HG02759 (cell line): ENCODE measurements at regions not wholly inside any gene's neighbourhood (a gene's known extent, or its start where the extent isn't known, plus 50 kb on each side); places are given as distances from the start of the nearest gene placed in this dataset.

Experiments used
- ATAC-seq: cut with Tn5 transposase; IDR thresholded peaks from one replicate; pipeline ENCODE4 v1.9.1; 2021; ENCODE audit warnings: mild to moderate bottlenecking, moderate library complexity; ENCODE audit not compliant: unreplicated experiment

DNA sequence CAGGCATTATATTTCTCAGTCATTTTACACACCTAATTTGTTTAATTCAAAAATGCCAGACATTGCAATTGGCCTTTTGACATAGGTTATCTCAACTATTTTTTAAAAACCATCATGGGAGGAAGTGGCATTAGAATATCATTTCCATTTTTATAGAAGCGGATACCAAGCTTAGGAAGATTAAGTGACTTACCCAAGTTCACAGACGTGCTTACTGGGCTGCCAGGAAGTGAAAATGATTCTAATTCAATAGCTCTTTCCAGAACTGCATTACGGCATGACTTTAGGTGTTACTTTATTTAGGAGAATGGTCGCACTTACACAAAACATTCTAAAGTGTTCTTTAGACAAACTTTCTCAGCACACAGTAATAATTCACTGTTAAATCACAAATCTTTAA lies 231.9 kb downstream of the KLF12 start:
- ATAC-seq = no peak

DNA sequence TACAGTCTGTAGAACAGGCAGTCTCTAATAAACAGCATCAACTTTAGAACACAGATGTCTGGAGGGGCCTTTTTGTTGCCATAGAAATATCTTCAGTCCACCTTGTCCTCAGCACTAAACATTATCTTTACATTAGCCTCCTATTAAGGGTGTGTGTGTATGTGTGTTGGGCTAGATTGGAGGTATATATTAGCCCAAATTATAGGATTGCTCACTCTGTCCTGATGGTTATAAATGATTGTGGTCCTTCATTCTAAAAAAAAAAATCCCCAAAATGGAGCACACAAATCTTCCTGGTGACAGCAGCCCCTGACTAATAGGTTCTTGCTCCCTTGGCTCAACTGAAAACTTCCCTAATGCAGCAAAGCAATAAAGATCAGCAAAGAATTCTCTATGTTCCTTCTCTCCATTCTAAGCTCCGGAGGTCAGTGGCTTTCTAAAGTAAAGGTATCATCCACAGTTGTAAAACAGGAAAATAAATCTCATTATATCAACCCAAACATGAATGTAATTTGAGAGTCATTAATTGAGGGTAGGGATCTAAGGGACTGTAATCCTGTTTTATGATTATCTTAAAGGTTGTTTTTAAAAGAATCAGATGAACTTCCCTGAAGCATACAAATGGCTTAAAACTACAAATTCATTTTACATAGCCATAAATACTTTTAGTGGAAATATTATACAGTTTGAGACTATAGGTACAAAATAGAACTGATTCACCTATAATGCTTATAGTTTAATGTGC lies 232.7 kb downstream of the KLF12 start:
- ATAC-seq = no peak

- no peak for ATAC-seq
Measured at GRCh38 chr13:73900591-73900990, 233.6 kb downstream of the KLF12 start.

GRCh38 chr13:73898899-73899298 lies 235.3 kb downstream of the KLF12 start:
- ATAC-seq = no peak

- ATAC-seq = no peak
Measured at GRCh38 chr13:73898276-73898675, 235.9 kb downstream of the KLF12 start.

GRCh38 chr13:73894995-73895571 lies 239.1 kb downstream of the KLF12 start:
- ATAC-seq = no peak

- no peak for ATAC-seq
Measured at GRCh38 chr13:73893833-73894232, 240.4 kb downstream of the KLF12 start.

DNA sequence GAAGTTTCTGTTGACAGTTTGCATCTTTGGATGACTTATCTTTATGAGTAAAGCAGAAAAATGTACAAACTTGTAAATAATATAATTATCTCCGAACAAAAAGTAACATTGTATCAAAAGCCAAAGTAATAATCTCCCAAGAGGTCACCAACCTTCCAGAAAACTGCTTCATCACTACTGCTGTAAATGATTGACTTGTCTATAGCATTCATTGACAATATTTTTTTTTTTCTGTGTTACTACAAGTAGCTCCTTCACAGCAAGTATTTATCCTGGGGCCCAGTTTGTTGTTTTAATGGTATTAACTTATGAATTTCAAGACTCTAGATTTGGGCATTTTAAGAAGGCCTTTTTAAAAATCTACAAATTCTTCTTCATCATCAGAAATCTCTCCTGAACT lies 242.4 kb downstream of the KLF12 start:
- no peak for ATAC-seq

GRCh38 chr13:73883162-73883561 lies 251.0 kb downstream of the KLF12 start:
- no peak for ATAC-seq

GRCh38 chr13:73880365-73880764 lies 253.8 kb downstream of the KLF12 start:
- no peak for ATAC-seq

- no peak for ATAC-seq
Measured at GRCh38 chr13:73879346-73880015, 254.7 kb downstream of the KLF12 start.

- no peak for ATAC-seq
Measured at GRCh38 chr13:73877399-73877798, 256.8 kb downstream of the KLF12 start.

DNA sequence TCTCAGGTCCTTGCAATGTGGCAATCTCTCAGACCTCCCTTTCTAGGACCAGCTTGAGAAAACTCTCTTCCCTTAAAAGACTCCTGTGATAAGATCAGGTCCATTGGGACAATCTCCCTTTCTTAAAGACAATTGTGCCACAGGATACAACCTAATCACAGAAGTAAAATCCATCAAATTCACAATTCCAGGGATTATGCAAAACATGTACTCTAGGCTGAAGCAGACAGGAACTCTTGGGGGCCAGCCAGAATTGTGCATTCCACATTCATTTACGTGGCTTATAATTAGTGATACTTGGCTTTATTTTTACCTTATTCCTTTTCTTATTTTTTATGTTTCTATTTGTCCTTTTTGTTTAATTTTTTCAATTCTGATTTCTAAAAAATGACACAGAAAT lies 257.9 kb downstream of the KLF12 start:
- ATAC-seq = no peak

- ATAC-seq = no peak
Measured at GRCh38 chr13:73873940-73874830, 260.0 kb downstream of the KLF12 start.

DNA sequence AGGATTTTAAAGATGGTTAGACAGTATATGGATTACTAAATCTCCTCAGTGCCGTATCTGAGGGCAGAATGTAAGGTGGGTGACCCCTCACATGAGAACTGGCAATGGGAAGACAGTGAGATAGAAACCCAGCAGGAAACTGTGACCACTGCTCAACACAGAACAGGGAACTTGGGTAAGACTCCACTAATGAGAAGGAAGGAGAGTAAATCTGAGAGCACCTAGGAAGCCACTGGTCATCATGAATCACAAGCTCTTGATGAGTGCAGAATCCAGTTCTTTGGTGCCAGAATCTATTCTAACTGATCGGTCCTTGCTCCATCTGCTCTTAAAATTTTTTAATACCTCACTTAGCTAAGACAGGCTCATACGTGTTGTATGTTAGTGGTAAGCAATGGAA lies 261.8 kb downstream of the KLF12 start:
- no peak for ATAC-seq

GRCh38 chr13:73870970-73871935 lies 263.0 kb downstream of the KLF12 start:
- no peak for ATAC-seq

DNA sequence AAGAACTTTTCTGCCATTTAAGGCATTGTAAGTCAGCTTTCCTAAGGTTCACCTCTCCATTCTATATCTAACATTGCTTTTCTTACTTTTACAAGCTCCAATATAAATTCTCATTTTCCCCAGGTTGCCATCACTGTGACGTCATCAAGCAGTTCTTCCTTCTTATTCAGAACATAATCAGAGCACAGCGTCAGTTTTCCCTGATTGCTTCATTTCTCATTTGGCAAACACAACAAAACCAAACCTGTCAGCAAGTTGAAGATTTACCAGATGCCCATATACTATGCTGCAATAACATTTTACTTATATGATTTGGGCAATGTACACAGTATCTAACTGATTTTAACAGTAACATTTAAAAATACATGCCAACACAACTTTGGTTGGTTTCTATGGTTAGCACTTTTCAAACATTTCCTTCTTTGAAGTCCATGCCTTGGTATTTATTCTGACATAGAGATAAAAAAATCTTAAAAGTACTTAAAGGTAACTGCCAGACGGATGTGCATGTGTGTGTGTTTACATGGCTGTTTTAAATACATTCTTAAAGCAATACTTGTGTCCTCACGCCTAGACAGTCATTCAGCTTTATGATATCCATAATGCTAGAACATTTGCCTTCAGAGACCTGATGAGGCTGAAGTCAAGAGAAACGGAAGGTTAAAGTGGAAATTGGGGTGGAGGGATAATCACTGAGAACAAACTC lies 264.0 kb downstream of the KLF12 start:
- no peak for ATAC-seq

DNA sequence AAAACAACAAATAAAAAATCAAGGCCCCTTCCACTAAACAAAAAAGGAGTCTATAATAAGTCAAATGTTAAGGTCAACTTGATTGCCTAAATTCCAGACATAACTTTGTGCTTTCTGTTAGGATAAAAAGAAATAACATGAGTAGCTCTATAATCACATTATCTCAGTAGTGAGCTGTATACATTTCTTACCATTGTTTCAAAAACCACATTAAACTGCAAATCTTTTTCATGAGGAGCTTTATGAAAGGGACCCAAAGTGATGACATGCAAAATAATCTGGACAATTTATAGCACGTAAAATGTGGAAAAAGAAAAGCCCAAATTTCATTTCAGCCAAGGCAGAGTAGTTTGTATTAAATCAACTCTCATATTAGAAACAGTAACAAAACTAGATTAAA lies 269.2 kb downstream of the KLF12 start:
- ATAC-seq = no peak

DNA sequence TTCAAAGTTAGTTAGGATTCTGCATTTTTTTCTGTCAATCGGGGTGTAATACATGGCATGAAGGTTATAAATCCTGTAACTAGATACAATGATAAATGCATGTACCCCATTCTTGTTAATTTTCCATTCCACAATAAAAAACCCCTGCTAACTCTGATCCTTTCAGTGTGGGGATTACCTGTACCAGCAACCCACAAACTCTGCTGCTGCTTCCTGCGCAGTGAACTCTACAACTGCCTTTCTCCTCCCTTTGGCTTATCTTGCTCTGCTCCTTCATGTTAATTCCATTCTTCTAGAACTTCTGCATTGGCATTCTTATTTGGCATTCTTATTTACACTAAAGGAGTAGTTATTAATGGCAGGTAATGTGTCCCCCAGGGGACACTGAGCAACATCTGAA lies 273.1 kb downstream of the KLF12 start:
- no peak for ATAC-seq

DNA sequence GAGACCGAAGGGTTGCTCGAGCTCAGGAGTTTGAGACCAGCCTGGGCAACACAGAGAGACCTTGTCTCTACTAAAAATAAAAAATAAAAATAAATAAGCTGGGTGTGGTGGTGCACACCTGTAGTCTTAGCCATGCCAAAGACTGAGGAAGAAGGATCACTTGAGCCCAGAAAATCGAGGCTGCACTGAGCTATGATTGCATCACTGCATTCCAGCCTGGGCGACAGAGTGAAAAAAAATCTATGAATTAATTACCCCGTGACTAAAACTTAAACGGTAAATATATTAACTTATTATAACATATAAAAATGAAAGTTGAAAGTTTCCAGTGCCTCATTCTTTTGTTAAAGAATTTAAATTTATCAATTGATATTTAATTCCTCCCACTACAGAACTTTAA lies 273.7 kb downstream of the KLF12 start:
- ATAC-seq = no peak
